Immature natural killer cell (primary cell): ENCODE measurements at regions not wholly inside any gene's neighbourhood (a gene's known extent, or its start where the extent isn't known, plus 50 kb on each side); places are given as distances from the start of the nearest gene placed in this dataset.
"Not testable (repeated sequence)": the region's sequence is repeated elsewhere in the genome, so short reads cannot be mapped to it uniquely, and the experiment has no call there.

Source experiments
- DNase-seq, 3 donors: peaks; one replicate each; pipeline ENCODE4 v3.0.0; 2022; ENCODE audit warnings: mixed read lengths in 1 of 3
- H3K27ac Mint-ChIP-seq, 6 donors: one replicate each; pipeline ENCODE4 v1.8.0; 2020; ENCODE audit warnings: mixed read lengths in 6 of 6, mild to moderate bottlenecking in 5 of 6, inconsistent platforms in 4 of 6, moderate library complexity in 3 of 6
- H3K27me3 Mint-ChIP-seq, 3 donors: one replicate each; pipeline ENCODE4 v1.8.0; 2020 to 2021; ENCODE audit warnings: low read depth in 3 of 3, mild to moderate bottlenecking in 3 of 3, mixed read lengths in 3 of 3, moderate library complexity in 3 of 3, inconsistent platforms in 1 of 3
- H3K36me3 Mint-ChIP-seq, 3 donors: one replicate each; pipeline ENCODE4 v1.8.0; 2020; ENCODE audit warnings: mixed read lengths in 3 of 3, inconsistent platforms in 2 of 3, mild to moderate bottlenecking in 2 of 3
- H3K4me1 Mint-ChIP-seq, 2 donors: one replicate each; pipeline ENCODE4 v1.8.0; 2020; ENCODE audit warnings: inconsistent platforms in 2 of 2, mild to moderate bottlenecking in 2 of 2, mixed read lengths in 2 of 2, moderate library complexity in 1 of 2
- H3K4me3 Mint-ChIP-seq, 5 donors: one replicate each; pipeline ENCODE4 v1.8.0; 2020; ENCODE audit warnings: mild to moderate bottlenecking in 5 of 5, mixed read lengths in 5 of 5, inconsistent platforms in 3 of 5, moderate library complexity in 3 of 5
- H3K9me3 Mint-ChIP-seq, 6 donors: one replicate each; pipeline ENCODE4 v1.8.0; 2020; ENCODE audit warnings: mild to moderate bottlenecking in 6 of 6, mixed read lengths in 6 of 6, inconsistent platforms in 4 of 6, moderate library complexity in 3 of 6

DNA sequence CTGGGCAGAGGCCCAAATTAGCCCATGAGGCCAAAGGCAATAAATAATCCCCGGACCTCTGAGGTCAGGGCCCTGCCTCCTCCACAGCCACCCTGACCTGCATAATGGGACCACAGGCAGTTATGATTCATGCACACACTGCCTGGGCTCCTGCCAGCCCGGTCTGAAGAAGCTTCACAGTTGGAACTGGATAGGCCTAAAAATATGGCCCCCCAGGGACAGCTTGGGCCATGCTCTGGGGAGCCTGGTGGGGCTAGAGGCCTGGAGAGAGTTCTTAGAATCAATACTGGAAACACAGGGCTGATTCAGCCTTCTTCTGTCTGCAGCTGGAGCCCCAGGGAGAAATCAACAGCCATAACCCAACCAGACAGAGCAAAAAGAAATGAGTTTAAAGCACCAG lies 112.8 kb upstream of the CADM1 start:
- H3K9me3 Mint-ChIP-seq: no peaks in the 10 kb centered on the region
- no peaks in the 10 kb centered on the region for H3K36me3 Mint-ChIP-seq
- no peak overlapping the region for H3K4me3 Mint-ChIP-seq
- peaks cover 0 to 4% (median 2%) of the 10 kb centered on the region in 3 donors for H3K27me3 Mint-ChIP-seq
- no peak for DNase-seq
- H3K4me1 Mint-ChIP-seq: no peaks in the 10 kb centered on the region
- H3K27ac Mint-ChIP-seq: no peak overlapping the region

DNA sequence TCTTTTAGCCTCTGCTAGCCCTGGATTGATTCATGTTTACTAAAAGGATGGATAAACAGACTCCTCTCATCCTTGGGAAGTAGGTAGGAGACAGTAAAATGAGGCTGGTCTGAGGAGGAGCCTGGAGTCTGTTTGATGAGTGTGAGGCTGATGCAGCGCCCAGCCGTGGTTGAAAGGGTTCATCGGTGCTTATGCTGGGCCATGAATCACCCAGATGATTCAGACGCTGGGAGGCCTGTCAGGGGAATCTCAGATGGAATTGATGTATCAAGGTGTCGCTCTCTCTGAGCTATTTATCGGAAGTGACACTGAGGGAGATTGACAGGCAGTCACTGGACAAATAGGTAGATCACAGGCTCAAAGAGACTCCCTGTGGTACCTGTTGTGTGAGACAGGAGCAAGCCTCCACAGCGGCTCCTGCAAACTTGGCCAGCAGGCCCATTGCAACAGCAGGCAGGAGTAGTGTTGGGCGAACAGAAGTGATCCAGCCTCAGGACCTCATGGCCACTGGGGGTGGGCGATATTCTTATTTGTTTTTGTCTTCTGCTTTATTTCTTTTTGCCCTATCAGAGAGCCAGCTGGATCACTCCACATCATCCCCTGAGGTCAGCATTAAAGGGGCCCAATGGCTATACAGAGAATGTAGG lies 109.9 kb upstream of the CADM1 start:
- Mint-ChIP-seq H3K9me3 (no peaks in the 10 kb centered on the region), H3K36me3 (no peaks in the 10 kb centered on the region), H3K27ac (no peak overlapping the region), H3K4me1 (no peaks in the 10 kb centered on the region), H3K27me3 (peaks cover 2 to 6% (median 4%) of the 10 kb centered on the region in 3 donors), H3K4me3 (no peak overlapping the region)
- no peak for DNase-seq

DNA sequence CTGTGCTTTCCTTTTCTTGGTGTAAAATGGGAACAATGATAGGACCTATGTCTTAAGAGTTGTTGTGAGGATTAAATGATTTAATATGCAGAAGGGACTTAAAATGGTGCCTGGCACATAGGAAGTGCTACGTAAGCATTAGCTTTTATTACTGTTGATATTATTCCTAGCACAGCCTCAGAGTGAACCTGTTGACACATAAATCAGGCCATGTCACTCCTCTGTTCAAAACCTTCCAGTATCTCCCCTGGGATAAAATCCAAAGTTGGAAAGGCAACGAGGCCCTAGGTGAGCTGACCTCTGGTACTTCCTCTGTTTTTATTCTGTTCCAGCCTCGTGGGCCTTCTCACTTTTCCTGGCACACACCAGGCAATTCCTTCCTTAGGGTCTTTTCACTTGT lies 108.8 kb upstream of the CADM1 start:
- no peak for DNase-seq
- Mint-ChIP-seq H3K36me3 (no peaks in the 10 kb centered on the region), H3K4me3 (no peak overlapping the region), H3K27me3 (peaks cover 2 to 6% (median 2%) of the 10 kb centered on the region in 3 donors), H3K27ac (no peak overlapping the region), H3K4me1 (no peaks in the 10 kb centered on the region), H3K9me3 (no peaks in the 10 kb centered on the region)

DNA sequence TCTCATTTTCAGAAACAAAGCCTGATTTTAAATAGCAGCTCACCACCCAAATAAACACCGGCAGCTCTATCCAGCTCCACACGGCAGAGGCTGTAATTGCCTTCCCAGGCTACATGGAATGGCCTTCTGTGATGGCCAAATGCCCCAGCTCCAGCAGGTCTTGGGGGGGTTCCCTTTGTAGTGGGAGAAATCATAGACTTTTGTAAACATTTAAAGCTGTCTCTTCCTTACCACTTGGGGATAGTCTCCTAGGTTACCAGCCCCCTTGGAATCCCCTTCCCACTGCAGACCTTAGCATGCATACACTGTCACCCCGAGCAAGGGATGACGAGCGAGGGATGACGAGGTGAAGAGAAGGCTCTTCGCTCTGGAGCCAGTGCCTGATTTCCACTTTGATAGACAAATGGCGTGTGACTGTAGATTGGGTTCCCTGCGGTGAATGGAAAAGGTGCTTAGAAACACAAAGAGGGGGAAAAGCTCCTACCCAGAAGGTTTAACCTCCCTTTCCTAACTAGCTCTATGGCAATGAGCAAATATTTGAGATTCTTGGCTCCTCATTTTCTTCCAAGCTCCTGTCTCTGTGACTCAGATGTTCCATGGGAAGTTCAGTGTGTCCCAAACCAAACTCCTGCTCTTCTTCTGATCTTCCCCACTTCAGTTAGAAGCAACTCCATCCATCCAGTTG lies 108.0 kb upstream of the CADM1 start:
- no peaks in the 10 kb centered on the region for H3K4me1 Mint-ChIP-seq
- H3K27ac Mint-ChIP-seq: no peak overlapping the region
- no peaks in the 10 kb centered on the region for H3K36me3 Mint-ChIP-seq
- no peak overlapping the region for H3K4me3 Mint-ChIP-seq
- peaks cover 4 to 6% (median 5%) of the 10 kb centered on the region in 3 donors for H3K27me3 Mint-ChIP-seq
- no peaks in the 10 kb centered on the region for H3K9me3 Mint-ChIP-seq
- no peak for DNase-seq

DNA sequence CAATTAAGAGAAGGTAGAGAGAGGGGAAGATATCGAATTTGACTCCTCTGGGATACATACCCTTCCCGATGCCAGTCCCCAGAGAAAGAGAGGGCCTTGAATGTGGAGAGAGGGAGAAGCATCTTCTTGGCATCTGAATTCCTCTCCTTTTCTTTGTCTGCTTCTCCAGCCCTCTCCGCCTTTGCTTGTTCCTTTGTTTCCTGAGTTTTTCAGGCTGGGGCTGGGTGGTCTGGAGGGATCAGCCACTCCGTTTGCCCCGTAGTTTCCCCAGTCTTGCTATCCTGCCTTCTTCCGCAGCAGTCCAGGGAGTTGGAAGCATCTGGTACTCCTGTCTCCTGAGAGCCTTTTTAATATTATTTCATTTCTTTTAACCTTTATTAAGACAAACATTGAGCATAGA lies 107.1 kb upstream of the CADM1 start:
- Mint-ChIP-seq H3K27me3 (peaks cover 4 to 6% (median 5%) of the 10 kb centered on the region in 3 donors), H3K4me3 (no peak overlapping the region), H3K9me3 (no peaks in the 10 kb centered on the region), H3K27ac (no peak overlapping the region), H3K4me1 (no peaks in the 10 kb centered on the region), H3K36me3 (no peaks in the 10 kb centered on the region)
- DNase-seq: no peak

DNA sequence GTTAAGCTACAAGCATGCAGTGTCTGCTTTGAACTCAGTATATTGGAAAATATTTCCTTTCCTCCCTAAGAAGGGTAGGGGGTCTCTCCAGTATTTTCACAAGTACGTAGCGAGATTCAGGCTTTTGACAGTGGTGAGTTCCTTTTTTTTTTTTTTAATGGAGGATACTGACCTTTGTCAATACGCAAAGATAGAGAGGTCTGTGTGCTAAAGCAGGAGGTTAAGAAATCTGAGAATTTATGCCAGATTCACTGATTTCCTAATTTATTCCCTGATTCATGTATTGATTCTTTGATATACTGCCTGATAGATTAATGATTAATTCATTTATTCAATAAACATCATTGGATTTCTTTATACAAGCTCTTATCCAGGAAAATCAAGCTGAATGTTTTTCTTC lies 106.7 kb upstream of the CADM1 start:
- Mint-ChIP-seq H3K27me3 (peaks cover 4 to 6% (median 5%) of the 10 kb centered on the region in 3 donors), H3K9me3 (no peaks in the 10 kb centered on the region), H3K27ac (no peak overlapping the region), H3K4me1 (no peaks in the 10 kb centered on the region), H3K36me3 (no peaks in the 10 kb centered on the region), H3K4me3 (no peak overlapping the region)
- no peak for DNase-seq

DNA sequence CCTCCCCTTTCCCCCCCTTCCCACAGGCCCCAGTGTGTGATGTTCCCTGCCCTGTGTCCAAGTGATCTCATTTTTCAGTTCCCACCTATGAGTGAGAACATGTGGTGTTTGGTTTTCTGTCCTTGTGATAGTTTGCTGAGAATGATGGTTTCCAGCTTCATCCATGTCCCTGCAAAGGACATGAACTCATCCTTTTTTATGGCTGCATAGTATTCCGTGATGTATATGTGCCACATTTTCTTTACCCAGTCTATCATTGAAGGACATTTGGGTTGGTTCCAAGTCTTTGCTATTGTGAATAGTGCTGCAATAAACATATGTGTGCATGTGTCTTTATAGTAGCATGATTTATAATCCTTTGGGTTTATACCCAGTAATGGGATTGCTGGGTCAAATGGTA lies 106.0 kb upstream of the CADM1 start:
- not testable (repeated sequence) for H3K36me3 Mint-ChIP-seq, H3K4me3 Mint-ChIP-seq, DNase-seq, H3K27me3 Mint-ChIP-seq, H3K4me1 Mint-ChIP-seq, H3K27ac Mint-ChIP-seq, H3K9me3 Mint-ChIP-seq

DNA sequence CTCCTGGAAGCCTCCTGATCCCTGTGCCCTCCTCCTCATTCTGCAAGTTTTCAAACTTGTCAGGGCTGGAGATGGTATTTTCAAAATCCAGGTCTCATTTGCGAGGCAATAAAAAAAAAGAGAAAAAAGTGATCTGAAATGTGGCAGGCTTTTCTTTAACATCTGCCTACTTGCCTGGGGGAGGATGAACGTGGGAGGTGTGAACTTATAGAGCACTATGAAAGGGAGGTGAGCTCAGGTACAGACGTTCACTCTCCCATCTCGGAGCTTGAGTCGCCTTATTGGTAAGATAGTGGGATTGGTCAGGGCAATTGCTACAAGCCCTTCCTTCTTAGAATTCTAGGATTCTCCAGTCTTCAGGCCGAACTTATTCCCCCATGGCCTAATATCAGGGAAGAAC lies 104.8 kb upstream of the CADM1 start:
- Mint-ChIP-seq H3K4me1 (no peaks in the 10 kb centered on the region), H3K27ac (no peak overlapping the region), H3K9me3 (peaks cover 0 to 2% (median 0%) of the 10 kb centered on the region in 6 donors), H3K36me3 (no peaks in the 10 kb centered on the region), H3K4me3 (no peak overlapping the region), H3K27me3 (peaks cover 2 to 6% (median 4%) of the 10 kb centered on the region in 3 donors)
- DNase-seq: no peak

DNA sequence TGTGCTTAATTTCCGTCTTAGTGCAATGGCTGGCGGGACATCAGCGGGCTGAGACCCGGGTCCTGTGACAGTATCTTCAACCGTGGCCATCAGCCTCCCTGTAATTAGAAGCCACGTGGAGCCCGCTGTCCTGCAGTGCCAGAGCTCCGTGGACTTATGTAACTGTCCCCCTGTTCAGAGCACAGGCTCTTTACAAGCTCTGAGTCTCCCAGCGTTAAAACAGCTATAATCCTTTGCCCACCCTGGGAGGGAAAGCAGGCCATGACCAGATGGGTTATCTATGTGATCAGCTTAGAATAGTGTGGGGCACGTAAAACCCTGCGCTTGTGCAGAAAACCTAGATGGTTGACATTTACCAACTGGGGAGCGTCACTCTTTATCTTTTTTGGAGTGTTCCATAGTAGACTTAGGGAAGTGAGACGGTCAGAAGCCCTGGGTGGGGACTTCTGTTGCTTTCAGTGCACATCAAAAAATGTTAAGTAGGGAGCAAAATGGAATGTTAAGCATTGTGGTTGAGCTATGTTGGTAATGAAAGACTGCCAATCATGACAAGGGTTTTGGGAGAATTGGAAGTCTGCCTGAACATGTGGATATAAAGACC lies 103.5 kb upstream of the CADM1 start:
- Mint-ChIP-seq H3K4me3 (no peak overlapping the region), H3K36me3 (no peaks in the 10 kb centered on the region), H3K9me3 (peaks cover 0 to 2% (median 0%) of the 10 kb centered on the region in 6 donors), H3K27ac (no peak overlapping the region), H3K27me3 (peaks cover 2 to 6% (median 4%) of the 10 kb centered on the region in 3 donors), H3K4me1 (no peaks in the 10 kb centered on the region)
- DNase-seq: no peak

DNA sequence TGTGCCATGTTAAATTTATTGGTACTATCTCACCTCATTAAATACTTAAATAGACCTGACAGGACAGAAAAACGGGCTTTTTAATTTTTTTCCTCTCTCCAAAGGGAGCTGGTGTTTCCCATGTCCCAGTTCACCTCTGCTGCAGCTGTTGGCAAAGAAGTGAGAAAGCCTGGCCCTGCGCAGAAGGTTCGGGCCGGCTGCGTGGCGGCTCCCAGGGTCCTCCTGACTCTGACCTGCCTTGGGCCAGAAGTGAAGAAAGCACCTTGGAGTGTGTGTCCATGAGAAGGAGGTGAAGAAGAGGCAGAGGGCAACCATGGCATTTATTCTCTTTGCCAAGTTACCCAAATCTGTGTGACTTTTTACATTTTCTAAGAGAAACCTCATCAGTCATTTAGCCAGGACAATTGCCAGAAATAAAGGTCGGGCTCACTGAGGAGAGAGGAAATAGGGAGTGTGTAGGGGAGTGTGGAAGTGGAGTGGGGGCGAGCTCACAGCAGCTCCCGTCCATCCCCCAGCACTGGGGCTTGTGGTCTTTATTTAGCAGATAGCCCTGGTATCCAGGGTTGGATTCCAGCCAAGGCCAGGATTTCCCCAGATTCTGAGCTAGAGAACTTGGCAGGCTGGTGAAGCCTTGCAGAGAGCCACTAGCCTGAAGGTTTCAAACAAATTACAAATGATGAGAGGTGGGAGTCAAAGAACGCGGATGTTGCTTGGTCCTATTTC lies 102.4 kb upstream of the CADM1 start:
- Mint-ChIP-seq H3K27ac (no peak overlapping the region), H3K27me3 (peaks cover 2 to 6% (median 6%) of the 10 kb centered on the region in 3 donors), H3K4me3 (no peak overlapping the region), H3K9me3 (peaks cover 0 to 2% (median 0%) of the 10 kb centered on the region in 6 donors), H3K36me3 (no peaks in the 10 kb centered on the region), H3K4me1 (no peaks in the 10 kb centered on the region)
- DNase-seq: no peak

DNA sequence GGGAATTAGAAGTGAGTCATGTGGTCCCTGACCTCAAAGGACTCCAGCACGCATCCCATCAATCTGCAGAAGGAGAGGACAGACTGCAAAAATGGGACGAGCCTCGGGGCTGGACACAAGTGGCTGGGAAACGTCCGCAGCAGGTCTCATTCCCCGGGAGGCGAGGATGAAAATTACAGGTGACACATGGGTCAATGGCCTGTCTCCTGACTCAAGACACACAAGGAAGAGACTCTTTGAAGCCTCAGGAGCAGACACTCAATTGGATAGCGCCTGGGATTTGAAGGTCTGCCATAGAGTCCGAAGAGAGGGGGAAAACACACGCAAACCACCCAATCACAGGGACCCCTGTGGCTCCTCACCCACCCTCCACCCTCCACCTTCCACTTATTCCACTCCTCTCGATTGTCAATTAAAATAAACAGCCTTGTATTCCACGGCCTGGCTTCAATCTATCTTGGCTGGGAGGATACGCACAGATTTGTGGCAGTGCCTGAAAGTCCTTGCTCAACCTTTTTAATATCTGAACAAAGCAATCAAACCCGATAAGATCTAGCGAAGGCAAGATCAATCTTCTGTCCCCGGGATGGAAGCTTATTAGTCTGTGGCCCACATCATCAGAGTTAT lies 101.8 kb upstream of the CADM1 start:
- Mint-ChIP-seq H3K36me3 (no peaks in the 10 kb centered on the region), H3K4me1 (no peaks in the 10 kb centered on the region), H3K27ac (no peak overlapping the region), H3K27me3 (peaks cover 2 to 6% (median 6%) of the 10 kb centered on the region in 3 donors), H3K4me3 (no peak overlapping the region), H3K9me3 (peaks cover 0 to 2% (median 0%) of the 10 kb centered on the region in 6 donors)
- no peak for DNase-seq

DNA sequence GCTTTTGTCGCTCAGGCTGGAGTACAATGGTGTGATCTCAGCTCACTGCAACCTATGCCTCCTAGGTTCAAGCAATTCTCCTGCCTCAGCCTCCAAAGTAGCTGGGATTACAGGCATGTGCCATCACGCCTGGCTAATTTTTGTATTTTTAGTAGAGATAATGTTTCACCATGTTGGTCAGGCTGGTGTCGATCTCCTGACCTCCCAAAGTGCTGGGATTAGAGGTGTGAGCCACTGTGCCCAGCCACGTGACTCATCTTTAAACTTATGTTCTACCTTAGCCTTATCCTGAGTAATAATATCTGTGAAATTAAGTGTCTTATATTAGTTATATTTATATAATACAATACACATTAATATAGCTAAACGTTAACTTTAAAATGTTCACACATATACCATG lies 101.2 kb upstream of the CADM1 start:
- not testable (repeated sequence) for DNase-seq, H3K4me1 Mint-ChIP-seq, H3K9me3 Mint-ChIP-seq, H3K4me3 Mint-ChIP-seq, H3K27me3 Mint-ChIP-seq, H3K36me3 Mint-ChIP-seq, H3K27ac Mint-ChIP-seq

DNA sequence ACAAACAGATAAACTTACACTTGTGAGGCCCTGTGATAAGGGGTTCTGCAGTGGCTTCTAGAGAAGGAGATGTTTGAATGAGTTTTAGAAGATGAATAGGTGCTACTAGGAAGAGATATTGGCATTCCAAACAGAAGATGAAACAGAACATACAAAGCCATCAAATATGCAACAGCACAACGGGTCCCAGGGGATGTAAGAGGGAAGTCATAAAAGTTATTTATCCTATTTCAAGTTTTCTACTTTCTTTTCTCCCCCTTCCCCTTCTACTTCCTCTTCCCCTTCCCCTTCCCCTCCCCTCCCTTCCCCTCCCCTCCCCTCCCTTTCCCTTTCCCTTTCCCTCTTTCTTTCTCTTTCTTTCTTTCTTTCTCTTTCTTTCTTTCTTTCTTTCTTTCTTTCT lies 94.9 kb upstream of the CADM1 start:
- H3K27ac Mint-ChIP-seq: no peak overlapping the region
- no peaks in the 10 kb centered on the region for H3K36me3 Mint-ChIP-seq
- DNase-seq: no peak
- H3K4me1 Mint-ChIP-seq: no peaks in the 10 kb centered on the region
- H3K27me3 Mint-ChIP-seq: peaks cover 0 to 7% (median 3%) of the 10 kb centered on the region in 3 donors
- peaks cover 0 to 3% (median 0%) of the 10 kb centered on the region in 6 donors for H3K9me3 Mint-ChIP-seq
- H3K4me3 Mint-ChIP-seq: no peak overlapping the region
